ENCODE measurements at regions not wholly inside any gene's neighbourhood (a gene's known extent, or its start where the extent isn't known, plus 50 kb on each side); places are given as distances from the start of the nearest gene placed in this dataset.

- Histone ChIP-seq H3K27ac (ENCODE audit: insufficient read depth in 1 of 2, low read depth in 1 of 2, low read length in 2 of 2, poor library complexity in 1 of 2, severe bottlenecking in 2 of 2) (peak overlapping the region in 1 of 2 experiments; percentile 67), H3K27me3 (replicated peaks in 2 of 5; ENCODE audit: control insufficient read depth in 4 of 5, insufficient read depth in 5 of 5, low read length in 4 of 5) (no peaks in the 10 kb centered on the region), H3K36me3 (ENCODE audit: control insufficient read depth in 4 of 4, insufficient read depth in 4 of 4, low read length in 3 of 4) (no peaks in the 10 kb centered on the region), H3K9me3 (ENCODE audit: control extremely low read depth in 1 of 5, control insufficient read depth in 4 of 5, insufficient read depth in 2 of 5, low read depth in 1 of 5, low read length in 4 of 5) (no peaks in the 10 kb centered on the region), H3K4me1 (ENCODE audit: control extremely low read depth in 1 of 4, control insufficient read depth in 4 of 4, insufficient read depth in 4 of 4, low read length in 3 of 4) (peaks cover 17 to 54% (median 36%) of the 10 kb centered on the region in 4 experiments), H3K4me3 (ENCODE audit: control insufficient read depth in 1 of 7, extremely low read depth in 1 of 7, insufficient read depth in 4 of 7, low read depth in 2 of 7, low read length in 6 of 7) (no peak overlapping the region)
- peak; percentile 68 to 70 (median 69) for DNase-seq
- POLR2A ChIA-PET = no interaction called here
- CTCF ChIA-PET = interaction anchor here (0.8 to 3.1 kb wide), 6 partner anchors 12 to 216 kb away, joined by 3 to 13 read pairs (median 8); no protein-coding TSS in a partner anchor
- WGBS (ENCODE audit: insufficient coverage) = 0% methylated on average over 1 of the region's 2 CpGs
Observed at GRCh38 chr2:39513641-39514094, 76.6 kb upstream of the MAP4K3 start.

- WGBS (ENCODE audit: insufficient coverage) = 95% methylated on average over 5 of the region's 5 CpGs
- ChIA-PET POLR2A (no interaction called here), CTCF (interaction anchor here (0.6 to 1.8 kb wide), 3 partner anchors 10 to 214 kb away, joined by 3 read pairs; no protein-coding TSS in a partner anchor)
- no peaks in the 10 kb centered on the region for H3K36me3 ChIP-seq (ENCODE audit: control insufficient read depth in 4 of 4, insufficient read depth in 4 of 4, low read length in 3 of 4)
- DNase-seq = no peak
- H3K27me3 ChIP-seq (replicated peaks in 2 of 5; ENCODE audit: control insufficient read depth in 4 of 5, insufficient read depth in 5 of 5, low read length in 4 of 5) = no peaks in the 10 kb centered on the region
- H3K27ac ChIP-seq (ENCODE audit: insufficient read depth in 1 of 2, low read depth in 1 of 2, low read length in 2 of 2, poor library complexity in 1 of 2, severe bottlenecking in 2 of 2) = no peak overlapping the region
- H3K9me3 ChIP-seq (ENCODE audit: control extremely low read depth in 1 of 5, control insufficient read depth in 4 of 5, insufficient read depth in 2 of 5, low read depth in 1 of 5, low read length in 4 of 5) = no peaks in the 10 kb centered on the region
- H3K4me1 ChIP-seq (ENCODE audit: control extremely low read depth in 1 of 4, control insufficient read depth in 4 of 4, insufficient read depth in 4 of 4, low read length in 3 of 4) = peaks cover 17 to 52% (median 34%) of the 10 kb centered on the region in 4 experiments
- H3K4me3 ChIP-seq (ENCODE audit: control insufficient read depth in 1 of 7, extremely low read depth in 1 of 7, insufficient read depth in 4 of 7, low read depth in 2 of 7, low read length in 6 of 7) = no peak overlapping the region
Observed at GRCh38 chr2:39514825-39515224, 77.7 kb upstream of the MAP4K3 start.

- no peak for DNase-seq
- ChIA-PET POLR2A (no interaction called here), CTCF (interaction anchor here (0.6 to 1.9 kb wide), 4 partner anchors 9 to 214 kb away, joined by 3 to 6 read pairs (median 3); no protein-coding TSS in a partner anchor)
- Histone ChIP-seq H3K4me3 (ENCODE audit: control insufficient read depth in 1 of 7, extremely low read depth in 1 of 7, insufficient read depth in 4 of 7, low read depth in 2 of 7, low read length in 6 of 7) (no peak overlapping the region), H3K36me3 (ENCODE audit: control insufficient read depth in 4 of 4, insufficient read depth in 4 of 4, low read length in 3 of 4) (no peaks in the 10 kb centered on the region), H3K27me3 (replicated peaks in 2 of 5; ENCODE audit: control insufficient read depth in 4 of 5, insufficient read depth in 5 of 5, low read length in 4 of 5) (no peaks in the 10 kb centered on the region), H3K4me1 (ENCODE audit: control extremely low read depth in 1 of 4, control insufficient read depth in 4 of 4, insufficient read depth in 4 of 4, low read length in 3 of 4) (peaks cover 17 to 47% (median 34%) of the 10 kb centered on the region in 4 experiments), H3K27ac (ENCODE audit: insufficient read depth in 1 of 2, low read depth in 1 of 2, low read length in 2 of 2, poor library complexity in 1 of 2, severe bottlenecking in 2 of 2) (no peak overlapping the region), H3K9me3 (ENCODE audit: control extremely low read depth in 1 of 5, control insufficient read depth in 4 of 5, insufficient read depth in 2 of 5, low read depth in 1 of 5, low read length in 4 of 5) (no peaks in the 10 kb centered on the region)
- 76% methylated on average over 7 of the region's 9 CpGs for whole genome bisulfite sequencing (ENCODE audit: insufficient coverage)
Observed at GRCh38 chr2:39515273-39515896, 78.3 kb upstream of the MAP4K3 start.

- ChIA-PET POLR2A (no interaction called here), CTCF (interaction anchor here (0.9 to 1.9 kb wide), 4 partner anchors 9 to 215 kb away, joined by 3 to 6 read pairs (median 4); no protein-coding TSS in a partner anchor)
- Histone ChIP-seq H3K36me3 (ENCODE audit: control insufficient read depth in 4 of 4, insufficient read depth in 4 of 4, low read length in 3 of 4) (no peaks in the 10 kb centered on the region), H3K27ac (ENCODE audit: insufficient read depth in 1 of 2, low read depth in 1 of 2, low read length in 2 of 2, poor library complexity in 1 of 2, severe bottlenecking in 2 of 2) (no peak overlapping the region), H3K4me3 (ENCODE audit: control insufficient read depth in 1 of 7, extremely low read depth in 1 of 7, insufficient read depth in 4 of 7, low read depth in 2 of 7, low read length in 6 of 7) (no peak overlapping the region), H3K27me3 (replicated peaks in 2 of 5; ENCODE audit: control insufficient read depth in 4 of 5, insufficient read depth in 5 of 5, low read length in 4 of 5) (no peaks in the 10 kb centered on the region), H3K4me1 (ENCODE audit: control extremely low read depth in 1 of 4, control insufficient read depth in 4 of 4, insufficient read depth in 4 of 4, low read length in 3 of 4) (peaks cover 17 to 43% (median 34%) of the 10 kb centered on the region in 4 experiments), H3K9me3 (ENCODE audit: control extremely low read depth in 1 of 5, control insufficient read depth in 4 of 5, insufficient read depth in 2 of 5, low read depth in 1 of 5, low read length in 4 of 5) (peaks cover 0 to 1% (median 0%) of the 10 kb centered on the region in 5 experiments)
- 91% methylated on average over 4 of the region's 6 CpGs for WGBS (ENCODE audit: insufficient coverage)
- DNase-seq = no peak
Observed at GRCh38 chr2:39515897-39516346, 78.8 kb upstream of the MAP4K3 start.

GRCh38 chr2:39516347-39517101 is 79.4 kb upstream of the MAP4K3 start:
- CTCF ChIA-PET = interaction anchor here (1.2 to 1.9 kb wide), 3 partner anchors 137 to 214 kb away, joined by 3 to 6 read pairs (median 4); no protein-coding TSS in a partner anchor
- H3K27ac ChIP-seq (ENCODE audit: insufficient read depth in 1 of 2, low read depth in 1 of 2, low read length in 2 of 2, poor library complexity in 1 of 2, severe bottlenecking in 2 of 2) = no peak overlapping the region
- peaks cover 0 to 7% (median 3%) of the 10 kb centered on the region in 5 experiments for H3K9me3 ChIP-seq (ENCODE audit: control extremely low read depth in 1 of 5, control insufficient read depth in 4 of 5, insufficient read depth in 2 of 5, low read depth in 1 of 5, low read length in 4 of 5)
- no peaks in the 10 kb centered on the region for H3K36me3 ChIP-seq (ENCODE audit: control insufficient read depth in 4 of 4, insufficient read depth in 4 of 4, low read length in 3 of 4)
- H3K27me3 ChIP-seq (replicated peaks in 2 of 5; ENCODE audit: control insufficient read depth in 4 of 5, insufficient read depth in 5 of 5, low read length in 4 of 5) = no peaks in the 10 kb centered on the region
- DNase-seq = no peak
- H3K4me3 ChIP-seq (ENCODE audit: control insufficient read depth in 1 of 7, extremely low read depth in 1 of 7, insufficient read depth in 4 of 7, low read depth in 2 of 7, low read length in 6 of 7) = no peak overlapping the region
- WGBS (ENCODE audit: insufficient coverage) = 93% methylated on average over 5 of the region's 8 CpGs
- POLR2A ChIA-PET = no interaction called here
- H3K4me1 ChIP-seq (ENCODE audit: control extremely low read depth in 1 of 4, control insufficient read depth in 4 of 4, insufficient read depth in 4 of 4, low read length in 3 of 4) = peaks cover 17 to 37% (median 28%) of the 10 kb centered on the region in 4 experiments

GRCh38 chr2:39517102-39517436 is 80.0 kb upstream of the MAP4K3 start:
- H3K4me1 ChIP-seq (ENCODE audit: control extremely low read depth in 1 of 4, control insufficient read depth in 4 of 4, insufficient read depth in 4 of 4, low read length in 3 of 4) = peaks cover 15 to 32% (median 23%) of the 10 kb centered on the region in 4 experiments
- H3K27me3 ChIP-seq (replicated peaks in 2 of 5; ENCODE audit: control insufficient read depth in 4 of 5, insufficient read depth in 5 of 5, low read length in 4 of 5) = no peaks in the 10 kb centered on the region
- ChIA-PET POLR2A (no interaction called here), CTCF (interaction anchor here (0.8 to 1.9 kb wide), 3 partner anchors 137 to 214 kb away, joined by 3 to 6 read pairs (median 4); no protein-coding TSS in a partner anchor)
- H3K9me3 ChIP-seq (ENCODE audit: control extremely low read depth in 1 of 5, control insufficient read depth in 4 of 5, insufficient read depth in 2 of 5, low read depth in 1 of 5, low read length in 4 of 5) = peaks cover 0 to 11% (median 8%) of the 10 kb centered on the region in 5 experiments
- peaks cover 0 to 2% (median 0%) of the 10 kb centered on the region in 4 experiments for H3K36me3 ChIP-seq (ENCODE audit: control insufficient read depth in 4 of 4, insufficient read depth in 4 of 4, low read length in 3 of 4)
- no peak overlapping the region for H3K27ac ChIP-seq (ENCODE audit: insufficient read depth in 1 of 2, low read depth in 1 of 2, low read length in 2 of 2, poor library complexity in 1 of 2, severe bottlenecking in 2 of 2)
- no peak for DNase-seq
- no CpG with 5 or more reads among the region's 2 CpGs for WGBS (ENCODE audit: insufficient coverage)
- no peak overlapping the region for H3K4me3 ChIP-seq (ENCODE audit: control insufficient read depth in 1 of 7, extremely low read depth in 1 of 7, insufficient read depth in 4 of 7, low read depth in 2 of 7, low read length in 6 of 7)
